GM23338 (cell line): ENCODE measurements at regions not wholly inside any gene's neighbourhood (a gene's known extent, or its start where the extent isn't known, plus 50 kb on each side); places are given as distances from the start of the nearest gene placed in this dataset.

Experiments
- ATAC-seq: fragments of 200-7000 bp; cut with Tn5 transposase; 3 replicates; pipeline ENCODE4 v1.9.1; 2020
- DNase-seq: peaks from one replicate; pipeline ENCODE4 v3.0.0-alpha.2; 2015; ENCODE audit warnings: low spot score
- H2AFZ ChIP-seq: fragments of 200-600 bp; sonication (generic); 2 replicates; pipeline ENCODE4 v1.8.0; 2016; ENCODE audit warnings: antibody characterized with exemption, mild to moderate bottlenecking, moderate library complexity
- H3F3A ChIP-seq: fragments of 200-600 bp; sonication (generic); replicated peaks from 2 replicates; pipeline ENCODE4 v1.8.0; 2017; ENCODE audit warnings: antibody characterized with exemption, mixed run types, low read depth
- H3K27ac ChIP-seq: fragments of 200-600 bp; sonication (generic); 2 replicates; pipeline ENCODE4 v1.6.1; 2016; ENCODE audit warnings: low read depth
- H3K27me3 ChIP-seq: fragments of 200-600 bp; sonication (generic); 2 replicates; pipeline ENCODE4 v1.8.0; 2016; ENCODE audit warnings: mild to moderate bottlenecking, mixed run types, moderate library complexity; ENCODE audit not compliant: insufficient read depth
- H3K36me3 ChIP-seq: fragments of 200-600 bp; sonication (generic); 2 replicates; pipeline ENCODE4 v1.8.0; 2016; ENCODE audit warnings: mild to moderate bottlenecking; ENCODE audit not compliant: insufficient read depth
- H3K4me1 ChIP-seq: fragments of 200-600 bp; sonication (generic); 2 replicates; pipeline ENCODE4 v1.8.0; 2016; ENCODE audit warnings: mild to moderate bottlenecking, moderate library complexity; ENCODE audit not compliant: insufficient read depth
- H3K4me2 ChIP-seq: fragments of 200-600 bp; sonication (generic); 2 replicates; pipeline ENCODE4 v1.7.1; 2017; ENCODE audit warnings: mixed run types
- H3K4me3 ChIP-seq: fragments of 200-600 bp; sonication (generic); 2 replicates; pipeline ENCODE4 v1.6.1; 2016; ENCODE audit warnings: mixed run types
- H3K79me2 ChIP-seq: fragments of 200-600 bp; sonication (generic); replicated peaks from 2 replicates; pipeline ENCODE4 v1.8.0; 2017; ENCODE audit warnings: mild to moderate bottlenecking; ENCODE audit not compliant: insufficient read depth
- H3K9me2 ChIP-seq: fragments of 200-600 bp; sonication (generic); 2 replicates; pipeline ENCODE4 v1.8.0; 2017; ENCODE audit not compliant: insufficient read depth
- H4K20me1 ChIP-seq: fragments of 200-600 bp; sonication (generic); replicated peaks from 2 replicates; pipeline ENCODE4 v1.8.0; 2017; ENCODE audit warnings: mild to moderate bottlenecking; ENCODE audit not compliant: insufficient read depth
- H3K27ac Mint-ChIP-seq: 2 replicates; pipeline ENCODE4 v1.8.0; 2020; ENCODE audit warnings: inconsistent platforms, mild to moderate bottlenecking, moderate library complexity, mixed read lengths
- H3K27me3 Mint-ChIP-seq: 3 replicates; pipeline ENCODE4 v1.8.0; 2022; ENCODE audit warnings: low read depth, mild to moderate bottlenecking, moderate library complexity, mixed read lengths, inconsistent platforms; ENCODE audit not compliant: insufficient read depth, poor library complexity
- H3K36me3 Mint-ChIP-seq: 3 replicates; pipeline ENCODE4 v1.8.0; 2021; ENCODE audit warnings: low read depth, mild to moderate bottlenecking, inconsistent platforms, moderate library complexity, mixed read lengths
- H3K4me1 Mint-ChIP-seq: 3 replicates; pipeline ENCODE4 v1.8.0; 2020; ENCODE audit warnings: mild to moderate bottlenecking, inconsistent platforms, mixed read lengths
- H3K4me3 Mint-ChIP-seq: 3 replicates; pipeline ENCODE4 v1.8.0; 2021; ENCODE audit warnings: moderate library complexity, mild to moderate bottlenecking, inconsistent platforms, mixed read lengths
- H3K9me3 Mint-ChIP-seq: 3 replicates; pipeline ENCODE4 v1.8.0; 2020; ENCODE audit warnings: moderate library complexity, mild to moderate bottlenecking, inconsistent platforms, mixed read lengths
- CREB1 ChIP-seq: fragments of 250-450 bp; sonication (Bioruptor Pico); IDR thresholded peaks from 2 replicates; pipeline ENCODE4 v1.5.0; 2020; ENCODE audit warnings: low read depth, mild to moderate bottlenecking, moderate library complexity
- CTCF ChIP-seq, 2 experiments: fragments of 200-600 bp in 1 of 2; sonication (generic) in 1 of 2; conservative IDR thresholded peaks; 2 replicates each; pipeline versions ENCODE4 v1.5.1 to v1.6.1; 2016 to 2017; ENCODE audit warnings: antibody characterized with exemption in 2 of 2, low read depth in 2 of 2, mild to moderate bottlenecking in 2 of 2, moderate library complexity in 1 of 2
- ETS1 ChIP-seq: IDR thresholded peaks from 2 replicates; pipeline ENCODE4 v1.6.1; 2016; ENCODE audit warnings: antibody characterized with exemption
- EZH2 ChIP-seq: fragments of 200-600 bp; sonication (generic); IDR thresholded peaks from one replicate; pipeline ENCODE4 v1.8.0; 2017; ENCODE audit warnings: antibody characterized with exemption, mild to moderate bottlenecking, low read depth; ENCODE audit not compliant: unreplicated experiment
- EZH2phosphoT487 ChIP-seq: fragments of 200-600 bp; sonication (generic); IDR thresholded peaks from one replicate; pipeline ENCODE4 v1.8.1; 2018; ENCODE audit warnings: antibody characterized with exemption; ENCODE audit not compliant: unreplicated experiment
- JUNB ChIP-seq: IDR thresholded peaks from one replicate; pipeline ENCODE4 v1.6.1; 2016; ENCODE audit warnings: antibody characterized with exemption; ENCODE audit not compliant: unreplicated experiment
- NANOG ChIP-seq: IDR thresholded peaks from 2 replicates; pipeline ENCODE4 v1.6.1; 2016; ENCODE audit warnings: antibody characterized with exemption, borderline replicate concordance
- POLR2AphosphoS5 ChIP-seq: IDR thresholded peaks from 2 replicates; pipeline ENCODE4 v1.6.1; 2016; ENCODE audit warnings: antibody characterized with exemption, low read depth
- REST ChIP-seq: IDR thresholded peaks from one replicate; pipeline ENCODE4 v1.6.1; 2018; ENCODE audit warnings: antibody characterized with exemption; ENCODE audit not compliant: unreplicated experiment
- STAT1 ChIP-seq: IDR thresholded peaks from one replicate; pipeline ENCODE4 v1.6.1; 2016; ENCODE audit warnings: antibody characterized with exemption; ENCODE audit not compliant: unreplicated experiment
- ZNF331 ChIP-seq: fragments of 250-450 bp; sonication (Bioruptor Pico); IDR thresholded peaks from 2 replicates; pipeline ENCODE4 v1.5.0; 2020; ENCODE audit warnings: low read depth, mild to moderate bottlenecking, moderate library complexity
- ZNF462 ChIP-seq: fragments of 250-450 bp; sonication (Bioruptor Pico); IDR thresholded peaks from 2 replicates; pipeline ENCODE4 v1.5.0; 2020; ENCODE audit warnings: mild to moderate bottlenecking, moderate library complexity

GRCh38 chr4:79212311-79212710 lies 113.5 kb downstream of the NAA11 start (continued):
- TF ChIP-seq REST (no peak), POLR2AphosphoS5 (no peak), CREB1 (no peak), ZNF331 (CRISPR knock-in tag) (no peak)

- DNase-seq (no peak), ATAC-seq (no peak)
- H3K4me3 Mint-ChIP-seq: no peak overlapping the region
- peaks cover 10% of the 10 kb centered on the region for H3K9me3 Mint-ChIP-seq
- H3K79me2 ChIP-seq: no peaks in the 10 kb centered on the region
- no peaks in the 10 kb centered on the region for H3K27me3 ChIP-seq
- no peaks in the 10 kb centered on the region for H3K4me1 Mint-ChIP-seq
- H3K27me3 Mint-ChIP-seq: no peaks in the 10 kb centered on the region
- H3K27ac Mint-ChIP-seq: no peak overlapping the region
- H3K27ac ChIP-seq: no peak overlapping the region
- no peaks in the 10 kb centered on the region for H4K20me1 ChIP-seq
- H3F3A ChIP-seq: no peaks in the 10 kb centered on the region
- no peak overlapping the region for H2AFZ ChIP-seq
- no peaks in the 10 kb centered on the region for H3K36me3 ChIP-seq
- H3K4me2 ChIP-seq: no peak overlapping the region
- no peak overlapping the region for H3K4me3 ChIP-seq
- no peaks in the 10 kb centered on the region for H3K9me2 ChIP-seq
- no peaks in the 10 kb centered on the region for H3K4me1 ChIP-seq
- peaks cover 6% of the 10 kb centered on the region for H3K36me3 Mint-ChIP-seq
- TF ChIP-seq CREB1 (no peak), NANOG (no peak), CTCF (conservative IDR thresholded peaks at IDR 0.05; ENCODE audit: low read depth in 2 of 2) (no peak), STAT1 (no peak), EZH2 (no peak), ZNF331 (CRISPR knock-in tag) (no peak), EZH2phosphoT487 (no peak), ZNF462 (no peak), ETS1 (no peak), JUNB (no peak), POLR2AphosphoS5 (no peak)
These were observed 114.4 kb downstream of the NAA11 start for GRCh38 chr4:79211490-79211889.
